Ecto neural progenitor cell (in vitro differentiated cells): ENCODE measurements at regions not wholly inside any gene's neighbourhood (a gene's known extent, or its start where the extent isn't known, plus 50 kb on each side); places are given as distances from the start of the nearest gene placed in this dataset.

Source experiments
- DNase-seq: peaks from one replicate; pipeline ENCODE4 v3.0.0-alpha.2; 2018; ENCODE audit warnings: low spot score

GRCh38 chr16:49127103-49127502, 154.5 kb downstream of the CBLN1 start:
- DNase-seq, result no peak

DNA sequence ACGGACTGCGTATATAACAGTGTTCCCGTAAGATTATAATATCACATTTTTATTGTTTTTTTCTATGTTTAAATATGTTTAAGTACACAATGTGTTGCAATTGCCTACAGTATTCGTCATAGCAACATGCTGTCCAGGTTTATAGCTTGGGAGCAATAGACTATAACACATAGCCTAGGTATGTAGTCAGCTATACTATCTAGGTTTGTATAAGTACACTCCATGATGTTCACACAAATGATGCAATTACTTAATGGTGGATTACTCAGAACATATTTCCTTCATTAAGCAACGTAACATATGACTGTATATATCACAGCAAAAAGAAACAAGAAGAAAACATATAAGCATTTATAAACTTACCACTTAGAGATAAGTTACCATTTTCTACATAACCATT, 160.0 kb downstream of the CBLN1 start:
- no peak for DNase-seq

GRCh38 chr16:49120631-49121030, 161.0 kb downstream of the CBLN1 start:
- no peak for DNase-seq

DNA sequence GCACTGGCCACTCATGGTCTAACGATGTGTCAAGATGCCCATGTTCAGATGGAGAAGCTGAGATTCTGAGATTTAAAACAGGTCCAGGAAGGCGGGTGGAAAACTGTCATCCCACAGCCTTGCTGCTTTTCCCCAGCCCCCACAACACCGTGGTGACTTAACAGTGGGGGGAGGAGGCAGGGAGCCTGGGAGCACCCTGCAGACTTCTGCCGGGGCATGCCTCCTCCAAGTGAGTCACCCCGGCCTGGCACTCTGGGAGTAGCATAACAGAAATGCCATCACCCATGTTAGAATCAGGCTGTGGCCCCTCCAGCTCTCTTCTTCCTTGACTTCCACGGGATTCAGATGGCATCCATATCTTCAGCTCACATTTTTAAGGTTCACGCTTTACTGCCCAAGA, 164.8 kb downstream of the CBLN1 start:
- no peak for DNase-seq

DNA sequence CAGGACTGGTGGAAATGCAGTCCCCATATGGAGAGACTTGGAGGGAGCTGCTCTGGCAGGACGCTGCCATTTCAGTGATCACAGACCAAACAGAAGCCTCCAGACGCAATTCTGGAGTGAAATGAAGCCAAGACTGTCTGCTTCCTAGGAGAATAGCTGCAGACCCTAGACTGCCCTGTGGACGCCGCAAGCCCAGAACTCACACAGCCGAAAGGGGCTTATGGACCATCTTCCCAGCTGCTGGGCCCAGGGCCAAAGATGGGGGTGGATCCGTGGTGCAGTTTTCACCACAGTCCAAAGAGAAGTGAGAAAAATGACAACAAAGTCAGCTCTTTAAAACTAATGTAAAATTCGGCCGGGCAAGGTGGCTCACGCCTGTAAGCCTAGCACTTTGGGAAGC, 165.7 kb downstream of the CBLN1 start:
- DNase-seq, result no peak

GRCh38 chr16:49112754-49113153, 168.9 kb downstream of the CBLN1 start:
- DNase-seq, result no peak

DNA sequence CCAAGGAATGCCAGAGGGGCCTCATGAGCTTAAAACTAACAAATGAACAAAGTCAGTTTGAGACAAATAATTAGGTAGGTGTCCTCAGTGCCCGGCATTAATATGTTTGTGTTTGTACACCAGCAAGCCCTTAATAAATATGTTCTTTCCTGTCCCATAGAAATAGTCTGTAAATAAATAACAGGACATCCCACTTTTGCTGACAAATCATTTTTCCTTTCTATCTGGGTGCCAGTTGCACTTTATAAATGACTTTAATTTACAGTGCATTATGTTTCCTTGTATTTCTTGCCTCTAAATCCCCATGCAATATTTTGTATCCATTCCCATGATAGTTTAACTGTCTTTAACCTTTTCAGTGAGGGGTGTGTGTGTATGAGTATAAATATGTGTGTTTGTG, 170.3 kb downstream of the CBLN1 start:
- DNase-seq, result no peak

DNA sequence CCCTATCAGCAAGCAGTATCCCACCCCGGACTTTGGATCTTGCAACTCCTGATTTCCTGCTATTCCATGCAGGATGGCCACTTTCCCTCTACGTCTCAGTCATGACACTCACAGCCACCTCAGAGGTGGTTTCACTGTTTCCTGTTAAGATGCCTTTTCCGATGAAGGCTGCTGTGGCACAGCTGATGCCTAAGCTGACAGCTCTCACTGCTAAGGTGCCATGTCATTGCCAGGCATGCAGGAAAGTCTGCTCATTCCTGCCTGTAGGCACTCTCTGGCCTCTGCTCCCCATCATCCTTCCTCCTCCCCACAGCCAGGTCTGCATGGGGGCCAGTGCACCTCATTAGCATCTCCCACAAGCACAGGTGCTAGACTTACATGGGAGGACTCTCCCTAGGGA, 173.0 kb downstream of the CBLN1 start:
- no peak for DNase-seq

GRCh38 chr16:49103298-49103697, 178.3 kb downstream of the CBLN1 start:
- no peak for DNase-seq

DNA sequence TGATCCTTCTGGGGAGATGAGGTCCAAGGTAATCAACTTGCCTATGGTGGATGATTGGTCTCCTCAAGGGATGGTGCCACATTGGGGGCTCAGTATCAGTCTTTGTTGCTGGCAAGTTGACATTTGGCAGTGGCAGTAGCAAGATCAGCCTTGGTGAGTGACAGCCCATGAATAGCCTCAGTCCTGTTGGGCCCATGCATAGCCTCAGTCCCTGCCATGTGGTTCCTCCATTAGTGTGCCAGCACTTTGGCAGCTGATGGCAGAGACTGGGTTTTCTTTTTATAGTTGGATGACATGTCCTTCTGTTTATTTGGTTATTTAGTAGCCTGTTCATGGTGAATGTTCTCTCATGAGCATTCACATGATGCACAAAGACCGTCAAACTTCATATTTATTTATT, 179.6 kb downstream of the CBLN1 start:
- no peak for DNase-seq

- no peak for DNase-seq
These were observed 181.3 kb downstream of the CBLN1 start for GRCh38 chr16:49100366-49100765.

GRCh38 chr16:49097964-49098363, 183.7 kb downstream of the CBLN1 start:
- no peak for DNase-seq

- DNase-seq, result no peak
These were observed 185.3 kb downstream of the CBLN1 start for GRCh38 chr16:49096176-49096945.

DNA sequence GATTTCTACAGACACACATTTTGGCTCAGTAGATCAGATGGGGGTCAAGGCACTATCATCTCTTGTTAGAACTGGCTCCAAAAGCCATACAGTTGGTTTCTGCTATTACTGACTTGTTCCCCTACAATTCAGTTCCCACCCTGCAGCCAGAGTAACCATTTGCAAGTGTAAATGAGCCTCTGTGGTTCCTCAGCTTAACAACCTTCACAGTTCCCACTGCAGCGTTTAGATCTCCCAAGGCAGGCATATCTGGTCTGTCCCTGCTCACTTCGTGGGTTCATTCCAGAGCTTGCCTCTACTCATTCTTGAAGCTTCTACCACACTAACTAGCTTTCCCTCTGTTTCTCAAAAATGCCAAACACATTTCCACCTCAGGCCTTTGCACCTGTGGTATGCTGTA, 186.1 kb downstream of the CBLN1 start:
- no peak for DNase-seq

DNA sequence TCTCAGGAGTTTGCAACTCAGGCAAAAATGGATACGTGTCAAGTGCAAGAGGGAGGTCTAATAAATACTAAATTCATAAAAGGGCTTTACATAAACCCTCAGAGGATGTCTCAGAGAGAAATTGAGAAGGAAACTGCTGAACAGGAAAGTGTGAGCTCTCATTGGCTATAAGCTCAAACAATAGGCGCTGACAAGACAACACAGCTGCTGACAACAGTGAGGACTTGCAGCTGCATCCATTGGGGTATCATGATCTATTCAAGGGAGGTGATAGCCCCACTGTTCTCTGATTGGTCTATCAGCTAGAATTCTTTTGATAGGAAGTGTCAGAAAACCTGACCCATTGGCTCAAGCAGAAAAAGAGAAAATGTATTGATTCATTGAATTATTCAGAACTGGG, 187.2 kb downstream of the CBLN1 start:
- no peak for DNase-seq

DNA sequence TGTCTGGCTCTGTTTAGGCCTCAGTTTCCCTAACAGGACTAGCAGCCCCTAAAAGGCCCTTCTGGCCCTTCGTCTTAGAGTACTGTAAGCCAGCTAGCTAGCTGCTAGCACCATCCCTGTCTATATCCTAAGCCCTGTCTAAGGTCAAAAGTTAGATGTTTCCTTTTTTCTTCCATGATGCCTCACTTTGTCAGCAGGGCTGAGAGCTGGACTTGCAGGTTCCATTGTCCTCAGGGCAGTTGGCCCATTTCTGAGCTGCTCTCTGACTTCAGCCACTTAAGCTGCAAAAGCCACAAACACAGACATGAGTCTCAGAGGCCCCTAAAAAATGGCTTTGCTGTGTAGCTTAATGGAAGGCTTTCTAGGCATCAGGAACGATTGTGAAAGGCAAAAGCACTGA, 187.7 kb downstream of the CBLN1 start:
- no peak for DNase-seq

DNA sequence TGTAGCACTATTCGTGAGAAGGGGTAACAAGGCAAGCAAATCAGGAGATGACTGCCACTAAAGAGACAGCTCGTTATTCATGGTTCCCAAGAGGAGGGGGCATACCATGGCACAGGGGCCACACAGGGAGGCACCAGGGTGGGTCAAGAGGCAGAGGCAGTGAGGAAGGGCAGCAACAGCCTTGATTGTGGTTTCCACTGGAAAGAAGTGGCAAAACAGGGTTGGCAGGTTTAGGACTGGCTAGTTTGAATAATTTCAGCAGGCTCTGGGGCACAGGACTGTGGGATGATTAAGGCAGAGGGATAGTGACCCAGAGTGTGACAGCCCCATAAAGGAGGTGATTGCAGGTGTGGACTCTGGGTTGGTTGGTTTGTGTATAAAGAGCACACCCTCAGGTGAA, 188.9 kb downstream of the CBLN1 start:
- DNase-seq, result no peak

DNA sequence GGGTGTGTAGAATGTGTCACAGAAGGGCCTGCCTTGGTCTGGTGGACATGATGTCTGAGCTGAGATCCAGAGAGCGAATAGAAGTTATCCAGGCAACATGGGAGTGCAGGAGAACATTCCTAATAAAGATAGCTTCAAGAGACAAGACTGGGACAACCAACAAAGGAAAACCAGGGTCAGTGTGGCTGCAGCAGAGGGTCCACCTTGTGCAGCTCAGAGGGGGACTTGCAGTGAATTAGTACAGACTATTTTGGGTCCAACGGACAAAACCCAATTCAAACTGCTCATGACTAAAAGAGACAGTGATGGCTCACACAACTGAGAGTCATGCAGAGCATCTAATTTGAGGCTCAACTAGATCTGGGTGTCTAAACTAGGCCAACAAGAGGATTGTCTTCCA, 192.1 kb downstream of the CBLN1 start:
- DNase-seq, result no peak

- DNase-seq, result no peak
These were observed 192.6 kb downstream of the CBLN1 start for GRCh38 chr16:49089039-49089438.

DNA sequence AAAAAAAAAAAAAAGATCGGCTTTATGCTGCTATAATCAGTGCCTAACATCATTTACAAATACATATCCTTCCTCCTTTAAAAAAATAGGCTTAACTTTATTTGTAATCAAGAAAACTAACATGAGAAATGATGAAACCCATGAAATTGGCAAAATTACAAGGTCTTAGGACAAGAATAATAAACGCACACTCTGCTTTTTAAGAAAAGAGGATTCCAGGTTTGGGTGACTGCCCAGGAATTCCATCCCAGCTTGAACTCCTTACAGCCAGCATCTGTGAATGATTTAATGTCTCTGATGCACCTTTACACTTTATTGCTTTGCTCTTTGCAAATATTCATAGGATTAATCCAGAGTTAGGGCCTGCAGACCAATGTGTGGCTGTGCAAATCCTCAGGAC, 196.0 kb downstream of the CBLN1 start:
- no peak for DNase-seq

GRCh38 chr16:49084628-49085390, 196.8 kb downstream of the CBLN1 start:
- no peak for DNase-seq

DNA sequence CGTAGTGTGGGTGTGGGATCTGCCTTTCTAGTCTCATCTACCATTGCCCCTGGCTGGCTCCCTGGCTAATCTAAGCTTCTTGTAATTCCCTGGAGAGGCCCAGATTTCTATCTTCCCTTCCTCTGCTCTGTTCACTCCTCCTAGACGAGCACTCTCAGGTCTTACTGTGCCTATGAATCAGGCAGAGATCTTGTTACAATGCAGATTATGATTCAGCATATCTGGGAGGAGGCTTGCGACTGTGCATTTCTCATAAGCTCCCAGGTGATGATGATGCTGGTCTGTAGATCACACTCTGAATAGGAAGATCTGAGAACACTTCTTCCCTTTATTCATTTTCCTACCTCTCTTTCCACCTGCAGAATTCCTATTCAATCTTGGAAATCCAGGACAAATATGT, 200.1 kb downstream of the CBLN1 start:
- DNase-seq, result no peak

DNA sequence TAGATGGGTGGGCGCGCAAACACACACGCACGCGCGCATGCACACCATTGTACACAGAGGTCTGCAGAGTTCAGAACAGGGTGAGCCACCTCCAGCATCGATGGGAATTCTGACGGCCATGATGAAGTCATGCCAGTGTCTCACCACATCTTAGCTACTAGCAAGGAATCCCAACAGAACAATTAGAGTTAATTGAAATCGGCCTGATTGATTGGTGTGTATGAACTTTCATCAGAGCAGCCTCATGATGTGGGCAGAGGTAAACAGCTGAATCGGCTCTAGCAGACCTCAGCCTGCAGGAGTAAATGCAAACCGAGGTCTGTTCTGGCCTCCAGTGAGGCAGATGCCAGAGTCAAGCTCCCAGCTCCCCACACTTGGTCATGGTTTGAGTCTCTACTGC, 200.6 kb downstream of the CBLN1 start:
- no peak for DNase-seq

GRCh38 chr16:49078571-49078970, 203.1 kb downstream of the CBLN1 start:
- no peak for DNase-seq
